SU-DHL-6 (cell line): ENCODE measurements at regions not wholly inside any gene's neighbourhood (a gene's known extent, or its start where the extent isn't known, plus 50 kb on each side); places are given as distances from the start of the nearest gene placed in this dataset.

Source experiments
- EZH2phosphoT487 ChIP-seq: fragments of 200-600 bp; sonication (generic), shearing (Covaris generic); conservative IDR thresholded peaks from 2 replicates; pipeline ENCODE4 v1.6.1; 2018; ENCODE audit warnings: mild to moderate bottlenecking, antibody characterized with exemption, low read length, moderate library complexity, mixed read lengths
- TF ChIP-seq, protein P1 (sequence below): fragments of 200-600 bp; sonication (generic); IDR thresholded peaks from one replicate; pipeline ENCODE4 v1.5.1; 2017; ENCODE audit warnings: antibody characterized with exemption, mild to moderate bottlenecking, low read length, moderate library complexity; ENCODE audit not compliant: insufficient read depth, poor library complexity, severe bottlenecking

GRCh38 chr2:236861196-236861875 lies 224.4 kb upstream of the COPS8 start:
- TF ChIP-seq, protein P1, sequence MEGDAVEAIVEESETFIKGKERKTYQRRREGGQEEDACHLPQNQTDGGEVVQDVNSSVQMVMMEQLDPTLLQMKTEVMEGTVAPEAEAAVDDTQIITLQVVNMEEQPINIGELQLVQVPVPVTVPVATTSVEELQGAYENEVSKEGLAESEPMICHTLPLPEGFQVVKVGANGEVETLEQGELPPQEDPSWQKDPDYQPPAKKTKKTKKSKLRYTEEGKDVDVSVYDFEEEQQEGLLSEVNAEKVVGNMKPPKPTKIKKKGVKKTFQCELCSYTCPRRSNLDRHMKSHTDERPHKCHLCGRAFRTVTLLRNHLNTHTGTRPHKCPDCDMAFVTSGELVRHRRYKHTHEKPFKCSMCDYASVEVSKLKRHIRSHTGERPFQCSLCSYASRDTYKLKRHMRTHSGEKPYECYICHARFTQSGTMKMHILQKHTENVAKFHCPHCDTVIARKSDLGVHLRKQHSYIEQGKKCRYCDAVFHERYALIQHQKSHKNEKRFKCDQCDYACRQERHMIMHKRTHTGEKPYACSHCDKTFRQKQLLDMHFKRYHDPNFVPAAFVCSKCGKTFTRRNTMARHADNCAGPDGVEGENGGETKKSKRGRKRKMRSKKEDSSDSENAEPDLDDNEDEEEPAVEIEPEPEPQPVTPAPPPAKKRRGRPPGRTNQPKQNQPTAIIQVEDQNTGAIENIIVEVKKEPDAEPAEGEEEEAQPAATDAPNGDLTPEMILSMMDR, result no peak
- no peak for TF ChIP-seq EZH2phosphoT487
